Lower lobe of right lung (tissue), 2 donors: ENCODE measurements at regions not wholly inside any gene's neighbourhood (a gene's known extent, or its start where the extent isn't known, plus 50 kb on each side); places are given as distances from the start of the nearest gene placed in this dataset.

ENCODE experiments used
- ATAC-seq, 2 donors: fragments of 200-7000 bp; cut with Tn5 transposase; one replicate each; pipeline ENCODE4 v1.9.1; 2020 to 2022; ENCODE audit warnings: mild to moderate bottlenecking in 2 of 2, moderate library complexity in 2 of 2
- DNase-seq: peaks from one replicate; pipeline ENCODE4 v3.0.0-alpha.2; 2020
- H3K27ac ChIP-seq: fragments of 200-600 bp; one replicate; pipeline ENCODE4 v1.8.0; 2022
- H3K27me3 ChIP-seq: fragments of 200-600 bp; one replicate; pipeline ENCODE4 v1.8.0; 2022; ENCODE audit warnings: low read depth
- H3K36me3 ChIP-seq: fragments of 200-600 bp; one replicate; pipeline ENCODE4 v1.8.0; 2022; ENCODE audit warnings: mild to moderate bottlenecking
- H3K4me1 ChIP-seq: fragments of 200-600 bp; one replicate; pipeline ENCODE4 v1.8.0; 2022
- H3K4me3 ChIP-seq: fragments of 200-600 bp; one replicate; pipeline ENCODE4 v1.8.0; 2022; ENCODE audit warnings: mild to moderate bottlenecking
- H3K9me3 ChIP-seq: fragments of 200-600 bp; one replicate; pipeline ENCODE4 v1.8.0; 2022
- CTCF ChIP-seq: fragments of 200-600 bp; IDR thresholded peaks from one replicate; pipeline ENCODE4 v1.8.0; 2022; ENCODE audit warnings: antibody characterized with exemption, mild to moderate bottlenecking
- intact Hi-C: fragments of 100-400 bp; cut with DNase I; formaldehyde crosslinking; loops from one replicate; pipeline ENCODE4 v1.11.0; 2022
- donor health status: DM: no; HTN: yes; CAD: no; lungs with severe emphysema.

- no peak overlapping the region for H3K27ac ChIP-seq
- H3K4me3 ChIP-seq, result no peak overlapping the region
- H3K27me3 ChIP-seq, result peaks cover 7% of the 10 kb centered on the region
- no peak for ATAC-seq
- H3K9me3 ChIP-seq, result no peaks in the 10 kb centered on the region
- no peaks in the 10 kb centered on the region for H3K36me3 ChIP-seq
- DNase-seq, result no peak
- no peak for TF ChIP-seq CTCF
- no peaks in the 10 kb centered on the region for H3K4me1 ChIP-seq
- intact Hi-C loops, result no loop called here
Observed at GRCh38 chr17:34130544-34130943, 124.5 kb upstream of the CCL2 start.

GRCh38 chr17:34131386-34131785 is 123.7 kb upstream of the CCL2 start:
- Histone ChIP-seq H3K4me3 (no peak overlapping the region), H3K9me3 (no peaks in the 10 kb centered on the region), H3K27me3 (no peaks in the 10 kb centered on the region), H3K27ac (no peak overlapping the region), H3K36me3 (no peaks in the 10 kb centered on the region), H3K4me1 (no peaks in the 10 kb centered on the region)
- TF ChIP-seq CTCF, result no peak
- ATAC-seq (no peak), DNase-seq (no peak)
- intact Hi-C loops, result no loop called here

GRCh38 chr17:34133350-34133749 is 121.7 kb upstream of the CCL2 start:
- no peaks in the 10 kb centered on the region for H3K4me1 ChIP-seq
- H3K9me3 ChIP-seq, result no peaks in the 10 kb centered on the region
- H3K27ac ChIP-seq, result no peak overlapping the region
- no peaks in the 10 kb centered on the region for H3K27me3 ChIP-seq
- peak in 1 of 2 donors; percentile 66 for ATAC-seq
- intact Hi-C loops, result no loop called here
- no peak for TF ChIP-seq CTCF
- no peaks in the 10 kb centered on the region for H3K36me3 ChIP-seq
- H3K4me3 ChIP-seq, result no peak overlapping the region
- DNase-seq, result no peak

GRCh38 chr17:34135841-34136240 is 119.2 kb upstream of the CCL2 start:
- no peak for TF ChIP-seq CTCF
- no peaks in the 10 kb centered on the region for H3K36me3 ChIP-seq
- H3K4me1 ChIP-seq, result no peaks in the 10 kb centered on the region
- H3K4me3 ChIP-seq, result no peak overlapping the region
- intact Hi-C loops, result no loop called here
- no peaks in the 10 kb centered on the region for H3K9me3 ChIP-seq
- H3K27ac ChIP-seq, result no peak overlapping the region
- no peak for ATAC-seq
- no peak for DNase-seq
- no peaks in the 10 kb centered on the region for H3K27me3 ChIP-seq

GRCh38 chr17:34140006-34140405 is 115.1 kb upstream of the CCL2 start:
- H3K27me3 ChIP-seq, result no peaks in the 10 kb centered on the region
- intact Hi-C loops, result no loop called here
- H3K36me3 ChIP-seq, result no peaks in the 10 kb centered on the region
- no peak overlapping the region for H3K27ac ChIP-seq
- H3K4me3 ChIP-seq, result no peak overlapping the region
- TF ChIP-seq CTCF, result no peak
- ATAC-seq (no peak), DNase-seq (no peak)
- no peaks in the 10 kb centered on the region for H3K9me3 ChIP-seq
- H3K4me1 ChIP-seq, result no peaks in the 10 kb centered on the region

- H3K36me3 ChIP-seq, result no peaks in the 10 kb centered on the region
- no peak for TF ChIP-seq CTCF
- no peak overlapping the region for H3K4me3 ChIP-seq
- DNase-seq (no peak), ATAC-seq (no peak)
- no peaks in the 10 kb centered on the region for H3K27me3 ChIP-seq
- no peaks in the 10 kb centered on the region for H3K4me1 ChIP-seq
- intact Hi-C loops, result no loop called here
- no peaks in the 10 kb centered on the region for H3K9me3 ChIP-seq
- H3K27ac ChIP-seq, result no peak overlapping the region
Observed at GRCh38 chr17:34141590-34141989, 113.5 kb upstream of the CCL2 start.
